ENCODE measurements at regions not wholly inside any gene's neighbourhood (a gene's known extent, or its start where the extent isn't known, plus 50 kb on each side); places are given as distances from the start of the nearest gene placed in this dataset.

DNA sequence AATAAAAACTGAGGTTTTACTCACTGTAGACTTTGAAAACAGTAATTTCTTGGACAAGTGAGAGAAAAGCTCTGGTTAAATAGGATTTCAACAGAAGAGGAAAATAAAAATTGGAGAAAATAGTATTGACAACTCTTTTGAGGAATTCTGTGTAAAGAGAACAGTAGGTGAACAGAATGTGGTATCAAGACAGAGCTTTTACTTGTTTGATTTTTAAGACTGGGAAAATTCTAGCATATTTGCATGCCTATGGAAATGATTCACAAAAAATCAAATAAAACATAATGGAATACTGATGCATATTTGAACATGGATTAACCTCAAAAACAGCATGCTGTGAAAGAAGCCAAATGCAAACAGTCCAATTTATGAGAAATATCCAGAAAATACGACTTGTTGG lies 504.6 kb downstream of the KCTD8 start:
- peaks cover 3% of the 10 kb centered on the region; the same call in 1 of the 3 replicates for H3K4me1 Mint-ChIP-seq
- H3K4me1 ChIP-seq (ENCODE audit: insufficient read depth), result no peaks in the 10 kb centered on the region
- H3F3A ChIP-seq (replicated peaks; ENCODE audit: low read depth), result no peaks in the 10 kb centered on the region
- H3K36me3 ChIP-seq (ENCODE audit: insufficient read depth), result no peaks in the 10 kb centered on the region
- H4K20me1 ChIP-seq (replicated peaks; ENCODE audit: insufficient read depth), result no peaks in the 10 kb centered on the region
- DNase-seq (ENCODE audit: low spot score) (no peak), ATAC-seq (no peak)
- no peak overlapping the region for H3K4me3 ChIP-seq
- H3K9me2 ChIP-seq (ENCODE audit: insufficient read depth), result peaks cover 8% of the 10 kb centered on the region
- no peaks in the 10 kb centered on the region for H3K27me3 ChIP-seq (ENCODE audit: insufficient read depth)
- no peak overlapping the region for H2AFZ ChIP-seq
- no peak overlapping the region for H3K27ac Mint-ChIP-seq
- no peaks in the 10 kb centered on the region for H3K79me2 ChIP-seq (replicated peaks; ENCODE audit: insufficient read depth)
- no peaks in the 10 kb centered on the region for H3K36me3 Mint-ChIP-seq (ENCODE audit: low read depth)
- no peak for TF ChIP-seq ZNF331 (CRISPR knock-in tag; IDR thresholded peaks at IDR 0.05; ENCODE audit: low read depth)
- no peak for TF ChIP-seq EZH2phosphoT487 (IDR thresholded peaks at IDR 0.05; ENCODE audit: unreplicated experiment)
- no peak for TF ChIP-seq REST (IDR thresholded peaks at IDR 0.05; ENCODE audit: unreplicated experiment)
- TF ChIP-seq, protein P1, sequence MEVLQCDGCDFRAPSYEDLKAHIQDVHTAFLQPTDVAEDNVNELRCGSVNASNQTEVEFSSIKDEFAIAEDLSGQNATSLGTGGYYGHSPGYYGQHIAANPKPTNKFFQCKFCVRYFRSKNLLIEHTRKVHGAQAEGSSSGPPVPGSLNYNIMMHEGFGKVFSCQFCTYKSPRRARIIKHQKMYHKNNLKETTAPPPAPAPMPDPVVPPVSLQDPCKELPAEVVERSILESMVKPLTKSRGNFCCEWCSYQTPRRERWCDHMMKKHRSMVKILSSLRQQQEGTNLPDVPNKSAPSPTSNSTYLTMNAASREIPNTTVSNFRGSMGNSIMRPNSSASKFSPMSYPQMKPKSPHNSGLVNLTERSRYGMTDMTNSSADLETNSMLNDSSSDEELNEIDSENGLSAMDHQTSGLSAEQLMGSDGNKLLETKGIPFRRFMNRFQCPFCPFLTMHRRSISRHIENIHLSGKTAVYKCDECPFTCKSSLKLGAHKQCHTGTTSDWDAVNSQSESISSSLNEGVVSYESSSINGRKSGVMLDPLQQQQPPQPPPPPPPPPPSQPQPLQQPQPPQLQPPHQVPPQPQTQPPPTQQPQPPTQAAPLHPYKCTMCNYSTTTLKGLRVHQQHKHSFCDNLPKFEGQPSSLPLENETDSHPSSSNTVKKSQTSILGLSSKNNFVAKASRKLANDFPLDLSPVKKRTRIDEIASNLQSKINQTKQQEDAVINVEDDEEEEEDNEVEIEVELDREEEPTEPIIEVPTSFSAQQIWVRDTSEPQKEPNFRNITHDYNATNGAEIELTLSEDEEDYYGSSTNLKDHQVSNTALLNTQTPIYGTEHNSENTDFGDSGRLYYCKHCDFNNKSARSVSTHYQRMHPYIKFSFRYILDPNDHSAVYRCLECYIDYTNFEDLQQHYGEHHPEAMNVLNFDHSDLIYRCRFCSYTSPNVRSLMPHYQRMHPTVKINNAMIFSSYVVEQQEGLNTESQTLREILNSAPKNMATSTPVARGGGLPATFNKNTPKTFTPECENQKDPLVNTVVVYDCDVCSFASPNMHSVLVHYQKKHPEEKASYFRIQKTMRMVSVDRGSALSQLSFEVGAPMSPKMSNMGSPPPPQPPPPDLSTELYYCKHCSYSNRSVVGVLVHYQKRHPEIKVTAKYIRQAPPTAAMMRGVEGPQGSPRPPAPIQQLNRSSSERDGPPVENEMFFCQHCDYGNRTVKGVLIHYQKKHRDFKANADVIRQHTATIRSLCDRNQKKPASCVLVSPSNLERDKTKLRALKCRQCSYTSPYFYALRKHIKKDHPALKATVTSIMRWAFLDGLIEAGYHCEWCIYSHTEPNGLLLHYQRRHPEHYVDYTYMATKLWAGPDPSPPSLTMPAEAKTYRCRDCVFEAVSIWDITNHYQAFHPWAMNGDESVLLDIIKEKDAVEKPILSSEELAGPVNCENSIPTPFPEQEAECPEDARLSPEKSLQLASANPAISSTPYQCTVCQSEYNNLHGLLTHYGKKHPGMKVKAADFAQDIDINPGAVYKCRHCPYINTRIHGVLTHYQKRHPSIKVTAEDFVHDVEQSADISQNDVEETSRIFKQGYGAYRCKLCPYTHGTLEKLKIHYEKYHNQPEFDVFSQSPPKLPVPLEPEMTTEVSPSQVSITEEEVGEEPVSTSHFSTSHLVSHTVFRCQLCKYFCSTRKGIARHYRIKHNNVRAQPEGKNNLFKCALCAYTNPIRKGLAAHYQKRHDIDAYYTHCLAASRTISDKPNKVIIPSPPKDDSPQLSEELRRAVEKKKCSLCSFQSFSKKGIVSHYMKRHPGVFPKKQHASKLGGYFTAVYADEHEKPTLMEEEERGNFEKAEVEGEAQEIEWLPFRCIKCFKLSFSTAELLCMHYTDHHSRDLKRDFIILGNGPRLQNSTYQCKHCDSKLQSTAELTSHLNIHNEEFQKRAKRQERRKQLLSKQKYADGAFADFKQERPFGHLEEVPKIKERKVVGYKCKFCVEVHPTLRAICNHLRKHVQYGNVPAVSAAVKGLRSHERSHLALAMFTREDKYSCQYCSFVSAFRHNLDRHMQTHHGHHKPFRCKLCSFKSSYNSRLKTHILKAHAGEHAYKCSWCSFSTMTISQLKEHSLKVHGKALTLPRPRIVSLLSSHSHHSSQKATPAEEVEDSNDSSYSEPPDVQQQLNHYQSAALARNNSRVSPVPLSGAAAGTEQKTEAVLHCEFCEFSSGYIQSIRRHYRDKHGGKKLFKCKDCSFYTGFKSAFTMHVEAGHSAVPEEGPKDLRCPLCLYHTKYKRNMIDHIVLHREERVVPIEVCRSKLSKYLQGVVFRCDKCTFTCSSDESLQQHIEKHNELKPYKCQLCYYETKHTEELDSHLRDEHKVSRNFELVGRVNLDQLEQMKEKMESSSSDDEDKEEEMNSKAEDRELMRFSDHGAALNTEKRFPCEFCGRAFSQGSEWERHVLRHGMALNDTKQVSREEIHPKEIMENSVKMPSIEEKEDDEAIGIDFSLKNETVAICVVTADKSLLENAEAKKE (CRISPR knock-in tag; IDR thresholded peaks at IDR 0.05), result no peak
- no peak for TF ChIP-seq POLR2AphosphoS5 (IDR thresholded peaks at IDR 0.05; ENCODE audit: low read depth)
- no peak for TF ChIP-seq ZNF114 (CRISPR knock-in tag; IDR thresholded peaks at IDR 0.05)
- TF ChIP-seq CREB1 (CRISPR knock-in tag; IDR thresholded peaks at IDR 0.05; ENCODE audit: low read depth), result no peak
- TF ChIP-seq NANOG (IDR thresholded peaks at IDR 0.05; ENCODE audit: borderline replicate concordance), result no peak
- no peak for TF ChIP-seq JUNB (IDR thresholded peaks at IDR 0.05; ENCODE audit: unreplicated experiment)
- no peak for TF ChIP-seq EZH2 (IDR thresholded peaks at IDR 0.05; ENCODE audit: low read depth, unreplicated experiment)
- TF ChIP-seq STAT1 (IDR thresholded peaks at IDR 0.05; ENCODE audit: unreplicated experiment), result no peak
- TF ChIP-seq CTCF (conservative IDR thresholded peaks at IDR 0.05; ENCODE audit: low read depth in 2 of 2), result no peak
- TF ChIP-seq ETS1 (IDR thresholded peaks at IDR 0.05), result no peak
- H3K4me2 ChIP-seq, result no peak overlapping the region
- H3K9me3 Mint-ChIP-seq, result no peaks in the 10 kb centered on the region
- H3K27ac ChIP-seq (ENCODE audit: low read depth), result no peak overlapping the region
- H3K4me3 Mint-ChIP-seq, result no peak overlapping the region
- no peaks in the 10 kb centered on the region for H3K27me3 Mint-ChIP-seq (ENCODE audit: insufficient read depth, low read depth, poor library complexity)

All from GM23338 (cell line).